CD14-positive monocyte (primary cell): ENCODE measurements at regions not wholly inside any gene's neighbourhood (a gene's known extent, or its start where the extent isn't known, plus 50 kb on each side); places are given as distances from the start of the nearest gene placed in this dataset.
A peak's percentile ranks its signal among the peaks of the same experiment; 100 is the strongest.

ENCODE experiments used
- DNase-seq, 3 donors: peaks; one replicate each; pipeline ENCODE4 v3.0.0-alpha.2; 2011 to 2022
- H2AFZ ChIP-seq: 2 replicates; pipeline ENCODE4 v1.6.0; 2012; ENCODE audit warnings: mild to moderate bottlenecking, low read depth, low read length, inconsistent platforms; ENCODE audit not compliant: insufficient read depth, poor library complexity, severe bottlenecking
- H3K27ac ChIP-seq, 2 donors: 1 replicate in 1 of 2; 2 replicates in 1 of 2; pipeline ENCODE4 v1.5.1; 2012 to 2013; ENCODE audit warnings: low read length in 2 of 2, control low read depth in 1 of 2, inconsistent platforms in 1 of 2, low read depth in 1 of 2, mild to moderate bottlenecking in 1 of 2
- H3K27me3 ChIP-seq, 2 donors: one replicate each; pipeline versions ENCODE4 v1.6.0 to v1.6.1; 2011 to 2013; ENCODE audit warnings: low read length in 2 of 2; ENCODE audit not compliant: control insufficient read depth in 2 of 2, insufficient read depth in 2 of 2
- H3K36me3 ChIP-seq, 2 donors: replicated peaks in 1 of 2; 1 replicate in 1 of 2; 2 replicates in 1 of 2; pipeline versions ENCODE4 v1.5.1 to v1.6.1; 2012 to 2013; ENCODE audit warnings: low read length in 2 of 2, control low read depth in 1 of 2, inconsistent platforms in 1 of 2, mild to moderate bottlenecking in 1 of 2; ENCODE audit not compliant: insufficient read depth in 2 of 2, control insufficient read depth in 1 of 2
- H3K4me1 ChIP-seq, 2 donors: 1 replicate in 1 of 2; 2 replicates in 1 of 2; pipeline versions ENCODE4 v1.5.1 to v1.6.1; 2012 to 2013; ENCODE audit warnings: low read length in 2 of 2, control low read depth in 1 of 2, inconsistent platforms in 1 of 2, mild to moderate bottlenecking in 1 of 2, moderate library complexity in 1 of 2; ENCODE audit not compliant: insufficient read depth in 2 of 2, control insufficient read depth in 1 of 2
- H3K4me2 ChIP-seq: replicated peaks from 2 replicates; pipeline ENCODE3; 2012; ENCODE audit warnings: low read length, moderate library complexity, mild to moderate bottlenecking; ENCODE audit not compliant: poor library complexity, severe bottlenecking; ENCODE audit errors: extremely low read depth
- H3K4me3 ChIP-seq, 3 experiments: fragments of 200-600 bp in 1 of 3; sonication (generic) in 1 of 3; replicated peaks in 1 of 3; 1 replicate in 2 of 3; 2 replicates in 1 of 3; pipeline ENCODE4 v1.5.1; 2011 to 2013; ENCODE audit warnings: low read length in 3 of 3, mild to moderate bottlenecking in 3 of 3, control low read depth in 2 of 3, low read depth in 2 of 3, inconsistent platforms in 1 of 3, moderate library complexity in 1 of 3
- H3K79me2 ChIP-seq: 2 replicates; pipeline ENCODE4 v1.6.0; 2012; ENCODE audit warnings: mild to moderate bottlenecking, control low read depth, inconsistent platforms, low read length, moderate library complexity; ENCODE audit not compliant: insufficient read depth
- H3K9ac ChIP-seq: 2 replicates; pipeline ENCODE4 v1.6.0; 2017; ENCODE audit warnings: low read length, mild to moderate bottlenecking; ENCODE audit not compliant: insufficient read depth, poor library complexity, severe bottlenecking
- H3K9me3 ChIP-seq, 2 donors: replicated peaks in 1 of 2; 1 replicate in 1 of 2; 2 replicates in 1 of 2; pipeline versions ENCODE4 v1.5.1 to v1.6.1; 2012 to 2013; ENCODE audit warnings: low read length in 2 of 2, control low read depth in 1 of 2; ENCODE audit not compliant: control insufficient read depth in 1 of 2, insufficient read depth in 1 of 2
- H4K20me1 ChIP-seq: 2 replicates; pipeline ENCODE4 v1.6.0; 2012; ENCODE audit warnings: mild to moderate bottlenecking, low read length, control low read depth, moderate library complexity; ENCODE audit not compliant: insufficient read depth
- H3K27ac Mint-ChIP-seq, 7 donors: one replicate each; pipeline ENCODE4 v1.8.0; 2020; ENCODE audit warnings: mild to moderate bottlenecking in 7 of 7, mixed read lengths in 7 of 7, moderate library complexity in 6 of 7, inconsistent platforms in 2 of 7
- H3K27me3 Mint-ChIP-seq, 3 donors: one replicate each; pipeline ENCODE4 v1.8.0; 2021 to 2022; ENCODE audit warnings: low read depth in 3 of 3, mild to moderate bottlenecking in 3 of 3, mixed read lengths in 3 of 3, moderate library complexity in 3 of 3, inconsistent platforms in 1 of 3
- H3K36me3 Mint-ChIP-seq, 2 donors: one replicate each; pipeline ENCODE4 v1.8.0; 2020; ENCODE audit warnings: mixed read lengths in 2 of 2, inconsistent platforms in 1 of 2, mild to moderate bottlenecking in 1 of 2
- H3K4me1 Mint-ChIP-seq: one replicate; pipeline ENCODE4 v1.8.0; 2020; ENCODE audit warnings: mild to moderate bottlenecking, mixed read lengths
- H3K4me3 Mint-ChIP-seq, 2 donors: one replicate each; pipeline ENCODE4 v1.8.0; 2020; ENCODE audit warnings: mild to moderate bottlenecking in 2 of 2, mixed read lengths in 2 of 2, moderate library complexity in 1 of 2
- H3K9me3 Mint-ChIP-seq, 7 donors: one replicate each; pipeline ENCODE4 v1.8.0; 2020 to 2022; ENCODE audit warnings: mixed read lengths in 7 of 7, mild to moderate bottlenecking in 6 of 7, moderate library complexity in 6 of 7, inconsistent platforms in 2 of 7
- WGBS: methylation state at CpG from one replicate; pipeline ENCODE4 v1.1.5; 2013; ENCODE audit warnings: missing lambda C conversion rate; ENCODE audit not compliant: insufficient coverage; 5-methylcytosine and 5-hydroxymethylcytosine counted together
- intact Hi-C, 2 donors: fragments of 100-400 bp; cut with micrococcal nuclease; formaldehyde crosslinking; loops; one replicate each; pipeline versions ENCODE4 v1.15.0 to v1.15.1; 2023
- TF ChIP-seq, protein P1 (sequence below): fragments of 200-600 bp; IDR thresholded peaks from one replicate; pipeline ENCODE4 v1.8.0; 2022; ENCODE audit warnings: antibody characterized with exemption, mild to moderate bottlenecking

GRCh38 chr13:106352850-106353249 is 182.6 kb downstream of the EFNB2 start:
- H3K36me3 ChIP-seq: no peaks in the 10 kb centered on the region
- intact Hi-C loops: no loop called here
- Mint-ChIP-seq H3K9me3 (peaks cover 0 to 21% (median 4%) of the 10 kb centered on the region in 7 donors), H3K4me3 (no peak overlapping the region), H3K4me1 (no peaks in the 10 kb centered on the region), H3K27me3 (peaks cover 13 to 23% (median 17%) of the 10 kb centered on the region in 3 donors), H3K36me3 (no peaks in the 10 kb centered on the region), H3K27ac (no peak overlapping the region)
- H3K4me1 ChIP-seq: no peaks in the 10 kb centered on the region
- H3K9me3 ChIP-seq: peaks cover 0 to 9% of the 10 kb centered on the region in 2 donors
- no peaks in the 10 kb centered on the region for H3K79me2 ChIP-seq
- DNase-seq: no peak
- no peak overlapping the region for H3K27ac ChIP-seq
- H3K4me3 ChIP-seq: no peak overlapping the region
- peaks cover 5 to 20% of the 10 kb centered on the region in 2 donors for H3K27me3 ChIP-seq
- no peak overlapping the region for H2AFZ ChIP-seq
- TF ChIP-seq, protein P1, sequence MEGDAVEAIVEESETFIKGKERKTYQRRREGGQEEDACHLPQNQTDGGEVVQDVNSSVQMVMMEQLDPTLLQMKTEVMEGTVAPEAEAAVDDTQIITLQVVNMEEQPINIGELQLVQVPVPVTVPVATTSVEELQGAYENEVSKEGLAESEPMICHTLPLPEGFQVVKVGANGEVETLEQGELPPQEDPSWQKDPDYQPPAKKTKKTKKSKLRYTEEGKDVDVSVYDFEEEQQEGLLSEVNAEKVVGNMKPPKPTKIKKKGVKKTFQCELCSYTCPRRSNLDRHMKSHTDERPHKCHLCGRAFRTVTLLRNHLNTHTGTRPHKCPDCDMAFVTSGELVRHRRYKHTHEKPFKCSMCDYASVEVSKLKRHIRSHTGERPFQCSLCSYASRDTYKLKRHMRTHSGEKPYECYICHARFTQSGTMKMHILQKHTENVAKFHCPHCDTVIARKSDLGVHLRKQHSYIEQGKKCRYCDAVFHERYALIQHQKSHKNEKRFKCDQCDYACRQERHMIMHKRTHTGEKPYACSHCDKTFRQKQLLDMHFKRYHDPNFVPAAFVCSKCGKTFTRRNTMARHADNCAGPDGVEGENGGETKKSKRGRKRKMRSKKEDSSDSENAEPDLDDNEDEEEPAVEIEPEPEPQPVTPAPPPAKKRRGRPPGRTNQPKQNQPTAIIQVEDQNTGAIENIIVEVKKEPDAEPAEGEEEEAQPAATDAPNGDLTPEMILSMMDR: no peak
- no peak overlapping the region for H3K4me2 ChIP-seq
- no peak overlapping the region for H3K9ac ChIP-seq
- H4K20me1 ChIP-seq: no peaks in the 10 kb centered on the region

DNA sequence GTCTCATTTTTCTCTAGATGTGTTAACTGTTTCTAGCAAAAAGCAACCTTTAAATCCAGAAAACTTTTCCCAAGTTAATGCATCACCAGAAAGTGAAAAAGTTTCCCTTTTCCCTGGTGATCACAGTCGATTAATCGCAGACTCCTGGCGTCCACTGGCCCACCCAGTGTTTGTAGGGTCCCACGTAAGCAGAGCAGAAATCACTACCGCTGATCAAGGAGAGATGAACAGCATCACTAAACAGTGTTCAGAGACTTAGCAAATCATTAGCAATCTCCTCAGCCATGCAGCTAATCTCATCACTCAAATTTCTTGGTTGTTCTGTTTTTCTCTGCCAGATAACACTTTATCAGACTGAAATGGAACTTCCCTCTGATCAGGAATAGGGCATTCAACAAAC is 184.2 kb downstream of the EFNB2 start:
- Mint-ChIP-seq H3K27ac (no peak overlapping the region), H3K4me3 (peak overlapping the region in 1 of 2 donors; percentile 1), H3K9me3 (peaks cover 0 to 17% (median 3%) of the 10 kb centered on the region in 7 donors), H3K36me3 (no peaks in the 10 kb centered on the region), H3K4me1 (no peaks in the 10 kb centered on the region), H3K27me3 (peaks cover 13 to 26% (median 17%) of the 10 kb centered on the region in 3 donors)
- Histone ChIP-seq H3K27ac (no peak overlapping the region), H3K9me3 (peaks cover 0 to 9% of the 10 kb centered on the region in 2 donors), H3K4me1 (no peaks in the 10 kb centered on the region), H3K79me2 (no peaks in the 10 kb centered on the region), H3K4me3 (no peak overlapping the region), H3K36me3 (no peaks in the 10 kb centered on the region), H4K20me1 (no peaks in the 10 kb centered on the region), H3K4me2 (no peak overlapping the region), H3K27me3 (peaks cover 5 to 25% of the 10 kb centered on the region in 2 donors), H2AFZ (no peak overlapping the region), H3K9ac (no peak overlapping the region)
- TF ChIP-seq, protein P1: no peak
- no peak for DNase-seq
- 98% methylated on average over 5 of the region's 5 CpGs for WGBS
- intact Hi-C loops: no loop called here
